ENCODE measurements at regions not wholly inside any gene's neighbourhood (a gene's known extent, or its start where the extent isn't known, plus 50 kb on each side); places are given as distances from the start of the nearest gene placed in this dataset.

- no peak for TF ChIP-seq CTCF (IDR thresholded peaks at IDR 0.05; ENCODE audit: extremely low read depth, missing control alignments)
- DNase-seq (ENCODE audit: low spot score) = no peak
Observed at GRCh38 chr14:101361044-101361443, 200.3 kb upstream of the DIO3 start.

- DNase-seq (ENCODE audit: low spot score) = no peak
- TF ChIP-seq CTCF (IDR thresholded peaks at IDR 0.05; ENCODE audit: extremely low read depth, missing control alignments) = no peak
Observed at GRCh38 chr14:101361451-101362433, 199.6 kb upstream of the DIO3 start.

GRCh38 chr14:101362529-101363260 lies 198.6 kb upstream of the DIO3 start:
- TF ChIP-seq CTCF (IDR thresholded peaks at IDR 0.05; ENCODE audit: extremely low read depth, missing control alignments) = no peak
- DNase-seq (ENCODE audit: low spot score) = no peak

- no peak for DNase-seq (ENCODE audit: low spot score)
- TF ChIP-seq CTCF (IDR thresholded peaks at IDR 0.05; ENCODE audit: extremely low read depth, missing control alignments) = no peak
Observed at GRCh38 chr14:101363261-101363555, 198.1 kb upstream of the DIO3 start.

GRCh38 chr14:101363880-101364391 lies 197.4 kb upstream of the DIO3 start:
- no peak for DNase-seq (ENCODE audit: low spot score)
- no peak for TF ChIP-seq CTCF (IDR thresholded peaks at IDR 0.05; ENCODE audit: extremely low read depth, missing control alignments)

GRCh38 chr14:101364503-101365328 lies 196.6 kb upstream of the DIO3 start:
- TF ChIP-seq CTCF (IDR thresholded peaks at IDR 0.05; ENCODE audit: extremely low read depth, missing control alignments) = no peak
- no peak for DNase-seq (ENCODE audit: low spot score)

All from GM20000 (cell line).